B cell (primary cell): ENCODE measurements at regions not wholly inside any gene's neighbourhood (a gene's known extent, or its start where the extent isn't known, plus 50 kb on each side); places are given as distances from the start of the nearest gene placed in this dataset.

ENCODE experiments used
- ATAC-seq: fragments of 200-7000 bp; cut with Tn5 transposase; one replicate; pipeline ENCODE4 v1.10.0; 2021; ENCODE audit warnings: low read depth, mild to moderate bottlenecking, moderate number of reproducible peaks, moderate library complexity
- CTCF ChIA-PET: fragments of 350-600 bp; sonication (Branson Sonifier 250); formaldehyde crosslinking; loops from one replicate; lab custom pipeline; 2021; ENCODE audit warnings: antibody characterized with exemption, inconsistent platforms; lab: Charles Lee
- POLR2A ChIA-PET: fragments of 350-600 bp; sonication (Branson Sonifier 250); formaldehyde crosslinking; loops from one replicate; lab custom pipeline; 2021; ENCODE audit warnings: antibody characterized with exemption; lab: Charles Lee
- DNase-seq: peaks from one replicate; pipeline ENCODE4 v3.0.0; 2013
- H2AFZ ChIP-seq: 2 replicates; pipeline ENCODE4 v1.6.1; 2012; ENCODE audit warnings: mild to moderate bottlenecking, low read depth, low read length; ENCODE audit not compliant: insufficient read depth, poor library complexity, severe bottlenecking
- H3K27ac ChIP-seq, 2 donors: 1 replicate in 1 of 2; 2 replicates in 1 of 2; pipeline ENCODE4 v1.5.1; 2012 to 2013; ENCODE audit warnings: low read length in 2 of 2, mild to moderate bottlenecking in 2 of 2, moderate library complexity in 1 of 2
- H3K27me3 ChIP-seq, 4 experiments: fragments of 200-600 bp in 1 of 4; sonication (generic) in 1 of 4; replicated peaks in 1 of 4; 1 replicate in 2 of 4; 2 replicates in 2 of 4; pipeline versions ENCODE4 v1.6.1 to v1.7.0; 2013 to 2016; ENCODE audit warnings: low read length in 3 of 4, mild to moderate bottlenecking in 2 of 4, mixed read lengths in 1 of 4, moderate library complexity in 1 of 4; ENCODE audit not compliant: insufficient read depth in 4 of 4, control insufficient read depth in 3 of 4; ENCODE audit errors: control extremely low read depth in 1 of 4
- H3K36me3 ChIP-seq, 2 experiments: replicated peaks in 1 of 2; 1 replicate in 1 of 2; 2 replicates in 1 of 2; pipeline versions ENCODE4 v1.6.1 to v1.7.1; 2013; ENCODE audit warnings: low read length in 1 of 2; ENCODE audit not compliant: insufficient read depth in 2 of 2, control insufficient read depth in 1 of 2; ENCODE audit errors: control extremely low read depth in 1 of 2, extremely low read depth in 1 of 2
- H3K4me1 ChIP-seq, 2 donors: fragments of 200-600 bp in 1 of 2; sonication (generic) in 1 of 2; 1 replicate in 1 of 2; 2 replicates in 1 of 2; pipeline versions ENCODE4 v1.5.1 to v1.6.1; 2013 to 2017; ENCODE audit warnings: low read length in 2 of 2; ENCODE audit not compliant: control insufficient read depth in 2 of 2, insufficient read depth in 2 of 2
- H3K4me2 ChIP-seq: replicated peaks from 2 replicates; pipeline ENCODE3; 2012; ENCODE audit warnings: mild to moderate bottlenecking, low read depth, low read length; ENCODE audit not compliant: poor library complexity, severe bottlenecking
- H3K4me3 ChIP-seq, 5 experiments: fragments of 200-600 bp in 1 of 5; sonication (generic) in 1 of 5; 1 replicate in 3 of 5; 2 replicates in 2 of 5; pipeline versions ENCODE4 v1.5.1 to v1.7.0; 2011 to 2016; ENCODE audit warnings: low read length in 4 of 5, mild to moderate bottlenecking in 4 of 5, low read depth in 2 of 5, control low read depth in 1 of 5, moderate library complexity in 1 of 5; ENCODE audit not compliant: insufficient read depth in 1 of 5; ENCODE audit errors: control extremely low read depth in 1 of 5, extremely low read depth in 1 of 5
- H3K79me2 ChIP-seq: fragments of 200-600 bp; sonication (generic); one replicate; pipeline ENCODE4 v1.6.0; 2016; ENCODE audit warnings: low read length; ENCODE audit not compliant: control insufficient read depth, insufficient read depth
- H3K9ac ChIP-seq: fragments of 200-600 bp; sonication (generic); 2 replicates; pipeline ENCODE4 v1.6.1; 2017; ENCODE audit warnings: mild to moderate bottlenecking, low read length, moderate library complexity
- H3K9me3 ChIP-seq, 3 donors: one replicate each; pipeline versions ENCODE4 v1.6.1 to v1.7.1; 2013; ENCODE audit warnings: low read length in 2 of 3; ENCODE audit not compliant: control insufficient read depth in 2 of 3, insufficient read depth in 1 of 3; ENCODE audit errors: control extremely low read depth in 1 of 3
- H4K20me1 ChIP-seq: 2 replicates; pipeline ENCODE4 v1.6.0; 2012; ENCODE audit warnings: mild to moderate bottlenecking, low read length; ENCODE audit not compliant: insufficient read depth, control insufficient read depth, poor library complexity, severe bottlenecking
- H3K27ac Mint-ChIP-seq: one replicate; pipeline ENCODE4 v1.8.0; 2021; ENCODE audit warnings: mixed read lengths
- H3K27me3 Mint-ChIP-seq: one replicate; pipeline ENCODE4 v1.8.0; 2021; ENCODE audit warnings: mixed read lengths
- H3K4me1 Mint-ChIP-seq: one replicate; pipeline ENCODE4 v1.8.0; 2021; ENCODE audit warnings: mixed read lengths
- H3K4me3 Mint-ChIP-seq: one replicate; pipeline ENCODE4 v1.8.0; 2021; ENCODE audit warnings: mixed read lengths
- H3K9me3 Mint-ChIP-seq: one replicate; pipeline ENCODE4 v1.8.0; 2022; ENCODE audit warnings: mixed read lengths; ENCODE audit not compliant: insufficient read depth
- CTCF ChIP-seq: fragments of 200-600 bp; IDR thresholded peaks from one replicate; pipeline ENCODE4 v1.8.0; 2022; ENCODE audit warnings: antibody characterized with exemption, mild to moderate bottlenecking
- EZH2 ChIP-seq: IDR thresholded peaks from 2 replicates; pipeline ENCODE4 v1.6.1; 2012; ENCODE audit warnings: borderline replicate concordance, low read depth, mild to moderate bottlenecking, moderate library complexity, low read length; ENCODE audit not compliant: insufficient read depth, poor library complexity, severe bottlenecking
- WGBS: methylation state at CpG from one replicate; pipeline ENCODE4 v1.1.5; 2013; ENCODE audit warnings: missing lambda C conversion rate; ENCODE audit not compliant: insufficient coverage; 5-methylcytosine and 5-hydroxymethylcytosine counted together
- intact Hi-C: fragments of 100-400 bp; cut with micrococcal nuclease; formaldehyde crosslinking; loops from one replicate; pipeline ENCODE4 v1.10.0; 2022

GRCh38 chr9:15010581-15010980 is 100.4 kb upstream of the FREM1 start:
- H3K27ac Mint-ChIP-seq: no peak overlapping the region
- no peaks in the 10 kb centered on the region for H3K9me3 ChIP-seq
- H3K79me2 ChIP-seq: no peaks in the 10 kb centered on the region
- H3K4me1 Mint-ChIP-seq: no peaks in the 10 kb centered on the region
- no peaks in the 10 kb centered on the region for H4K20me1 ChIP-seq
- no peaks in the 10 kb centered on the region for H3K36me3 ChIP-seq
- H3K27me3 ChIP-seq: no peaks in the 10 kb centered on the region
- ChIA-PET POLR2A (no interaction called here), CTCF (no interaction called here)
- TF ChIP-seq EZH2: no peak
- no peak for TF ChIP-seq CTCF
- H3K4me3 ChIP-seq: no peak overlapping the region
- no peak overlapping the region for H3K9ac ChIP-seq
- DNase-seq (no peak), ATAC-seq (no peak)
- no peak overlapping the region for H3K27ac ChIP-seq
- no peak overlapping the region for H3K4me3 Mint-ChIP-seq
- H3K9me3 Mint-ChIP-seq: no peaks in the 10 kb centered on the region
- no peak overlapping the region for H2AFZ ChIP-seq
- no peaks in the 10 kb centered on the region for H3K4me1 ChIP-seq
- no peak overlapping the region for H3K4me2 ChIP-seq
- peaks cover 3% of the 10 kb centered on the region for H3K27me3 Mint-ChIP-seq
- intact Hi-C loops: no loop called here

GRCh38 chr9:15007698-15008097 is 97.5 kb upstream of the FREM1 start:
- Histone ChIP-seq H2AFZ (no peak overlapping the region), H3K9ac (no peak overlapping the region), H3K4me3 (no peak overlapping the region), H3K79me2 (no peaks in the 10 kb centered on the region), H3K4me1 (no peaks in the 10 kb centered on the region), H4K20me1 (no peaks in the 10 kb centered on the region), H3K36me3 (no peaks in the 10 kb centered on the region), H3K9me3 (no peaks in the 10 kb centered on the region), H3K27ac (no peak overlapping the region), H3K4me2 (no peak overlapping the region), H3K27me3 (no peaks in the 10 kb centered on the region)
- intact Hi-C loops: no loop called here
- TF ChIP-seq EZH2 (no peak), CTCF (no peak)
- no peaks in the 10 kb centered on the region for H3K4me1 Mint-ChIP-seq
- CTCF ChIA-PET: no interaction called here
- DNase-seq: no peak
- POLR2A ChIA-PET: no interaction called here
- no CpG with 5 or more reads among the region's 1 CpG for WGBS
- no peak overlapping the region for H3K27ac Mint-ChIP-seq
- H3K9me3 Mint-ChIP-seq: no peaks in the 10 kb centered on the region
- no peak for ATAC-seq
- H3K4me3 Mint-ChIP-seq: no peak overlapping the region
- H3K27me3 Mint-ChIP-seq: no peaks in the 10 kb centered on the region
